Endodermal cell (in vitro differentiated cells): ENCODE measurements at regions not wholly inside any gene's neighbourhood (a gene's known extent, or its start where the extent isn't known, plus 50 kb on each side); places are given as distances from the start of the nearest gene placed in this dataset.

Source experiments
- DNase-seq: peaks from one replicate; pipeline ENCODE4 v3.0.0-alpha.2; 2017
- H3K27ac ChIP-seq: 2 replicates; pipeline ENCODE4 v1.5.1; 2013; ENCODE audit warnings: mild to moderate bottlenecking, low read depth, low read length, moderate library complexity
- H3K27me3 ChIP-seq: 2 replicates; pipeline ENCODE4 v1.6.1; 2013; ENCODE audit warnings: mild to moderate bottlenecking, low read length, moderate library complexity; ENCODE audit not compliant: insufficient read depth, control insufficient read depth, poor library complexity, severe bottlenecking
- H3K36me3 ChIP-seq: 2 replicates; pipeline ENCODE4 v1.7.0; 2013; ENCODE audit warnings: mild to moderate bottlenecking, low read length, moderate library complexity; ENCODE audit not compliant: control insufficient read depth, insufficient read depth
- H3K4me1 ChIP-seq: one replicate; pipeline ENCODE4 v1.7.0; 2013; ENCODE audit warnings: low read length; ENCODE audit not compliant: control insufficient read depth, insufficient read depth
- H3K4me3 ChIP-seq: 2 replicates; pipeline ENCODE4 v1.5.1; 2013; ENCODE audit warnings: mild to moderate bottlenecking, low read length, moderate library complexity
- H3K9ac ChIP-seq: 2 replicates; pipeline ENCODE4 v1.6.1; 2013; ENCODE audit warnings: mild to moderate bottlenecking, low read length, moderate library complexity; ENCODE audit not compliant: poor library complexity, severe bottlenecking; ENCODE audit errors: extremely low read depth
- H3K9me3 ChIP-seq: 2 replicates; pipeline ENCODE4 v1.6.1; 2013; ENCODE audit warnings: mild to moderate bottlenecking, low read length, moderate library complexity; ENCODE audit not compliant: control insufficient read depth
- H3K27ac Mint-ChIP-seq: 2 replicates; pipeline ENCODE4 v1.8.0; 2020; ENCODE audit warnings: mixed read lengths
- H3K27me3 Mint-ChIP-seq: 2 replicates; pipeline ENCODE4 v1.8.0; 2021; ENCODE audit warnings: mild to moderate bottlenecking, mixed read lengths; ENCODE audit not compliant: insufficient read depth
- H3K36me3 Mint-ChIP-seq: 2 replicates; pipeline ENCODE4 v1.8.0; 2020; ENCODE audit warnings: low read depth, mixed read lengths
- H3K4me1 Mint-ChIP-seq: 2 replicates; pipeline ENCODE4 v1.8.0; 2020; ENCODE audit warnings: mixed read lengths
- H3K4me3 Mint-ChIP-seq: 2 replicates; pipeline ENCODE4 v1.8.0; 2020; ENCODE audit warnings: mild to moderate bottlenecking, moderate library complexity, mixed read lengths
- H3K9me3 Mint-ChIP-seq: 2 replicates; pipeline ENCODE4 v1.8.0; 2020; ENCODE audit warnings: mild to moderate bottlenecking, mixed read lengths
- WGBS, 2 experiments: methylation state at CpG; one replicate each; pipeline versions ENCODE4 v1.1.5 to v1.1.7; 2013; ENCODE audit warnings: missing lambda C conversion rate in 2 of 2, mixed read lengths in 1 of 2; ENCODE audit not compliant: insufficient coverage in 1 of 2, insufficient read length in 1 of 2; 5-methylcytosine and 5-hydroxymethylcytosine counted together
- TF ChIP-seq, protein P1 (sequence below): fragments of 200-600 bp; sonication (generic); conservative IDR thresholded peaks from 2 replicates; pipeline ENCODE4 v1.5.0; 2021; ENCODE audit warnings: antibody characterized with exemption, mild to moderate bottlenecking

DNA sequence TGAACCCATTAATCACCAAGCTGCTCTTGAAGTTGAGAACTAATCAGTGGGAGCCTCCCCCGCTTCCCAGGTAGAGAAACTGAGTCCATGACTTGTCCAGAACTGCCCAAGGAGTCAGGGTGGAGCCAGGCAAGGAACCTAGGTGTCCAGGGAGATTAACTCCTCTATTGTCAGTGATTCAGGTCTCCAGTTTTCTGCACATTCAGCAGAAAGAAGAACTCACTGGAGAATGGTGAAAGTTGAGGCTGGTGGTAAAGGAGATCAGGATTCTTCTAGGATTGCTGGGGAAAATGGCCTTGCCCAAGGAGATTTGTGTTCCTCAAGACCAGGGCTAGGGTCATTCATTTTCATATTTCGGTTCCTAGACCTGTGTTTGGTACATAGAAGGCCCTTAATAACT, 87.2 kb upstream of the CISTR start:
- peaks cover 51% of the 10 kb centered on the region for H3K27me3 Mint-ChIP-seq

DNA sequence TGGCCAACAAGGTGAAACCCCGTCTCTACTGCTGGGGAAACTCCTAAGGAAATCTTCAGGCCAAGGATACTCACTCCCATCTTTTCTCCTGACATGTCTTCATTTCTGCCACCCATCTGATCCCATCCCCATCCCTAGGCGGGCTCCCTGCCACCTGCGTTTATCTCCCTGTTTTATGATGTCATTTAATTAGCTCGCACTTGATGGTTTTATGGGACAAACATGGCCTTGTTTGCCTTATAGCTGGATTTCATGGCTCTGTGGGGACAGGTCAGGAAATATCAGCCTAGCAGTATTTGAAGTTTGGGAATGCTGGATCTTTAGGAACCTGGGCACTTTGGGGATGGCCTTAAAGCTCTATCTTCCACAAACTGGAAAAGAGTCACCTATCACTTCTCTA, 88.5 kb upstream of the CISTR start:
- Mint-ChIP-seq H3K27ac (no peak overlapping the region), H3K9me3 (no peaks in the 10 kb centered on the region), H3K36me3 (no peaks in the 10 kb centered on the region), H3K4me3 (no peak overlapping the region), H3K27me3 (peaks cover 51% of the 10 kb centered on the region), H3K4me1 (no peaks in the 10 kb centered on the region)
- Histone ChIP-seq H3K4me3 (no peak overlapping the region), H3K27me3 (peaks cover 96% of the 10 kb centered on the region), H3K9me3 (no peaks in the 10 kb centered on the region), H3K9ac (no peak overlapping the region), H3K4me1 (no peaks in the 10 kb centered on the region), H3K36me3 (no peaks in the 10 kb centered on the region), H3K27ac (no peak overlapping the region)
- TF ChIP-seq, protein P1, sequence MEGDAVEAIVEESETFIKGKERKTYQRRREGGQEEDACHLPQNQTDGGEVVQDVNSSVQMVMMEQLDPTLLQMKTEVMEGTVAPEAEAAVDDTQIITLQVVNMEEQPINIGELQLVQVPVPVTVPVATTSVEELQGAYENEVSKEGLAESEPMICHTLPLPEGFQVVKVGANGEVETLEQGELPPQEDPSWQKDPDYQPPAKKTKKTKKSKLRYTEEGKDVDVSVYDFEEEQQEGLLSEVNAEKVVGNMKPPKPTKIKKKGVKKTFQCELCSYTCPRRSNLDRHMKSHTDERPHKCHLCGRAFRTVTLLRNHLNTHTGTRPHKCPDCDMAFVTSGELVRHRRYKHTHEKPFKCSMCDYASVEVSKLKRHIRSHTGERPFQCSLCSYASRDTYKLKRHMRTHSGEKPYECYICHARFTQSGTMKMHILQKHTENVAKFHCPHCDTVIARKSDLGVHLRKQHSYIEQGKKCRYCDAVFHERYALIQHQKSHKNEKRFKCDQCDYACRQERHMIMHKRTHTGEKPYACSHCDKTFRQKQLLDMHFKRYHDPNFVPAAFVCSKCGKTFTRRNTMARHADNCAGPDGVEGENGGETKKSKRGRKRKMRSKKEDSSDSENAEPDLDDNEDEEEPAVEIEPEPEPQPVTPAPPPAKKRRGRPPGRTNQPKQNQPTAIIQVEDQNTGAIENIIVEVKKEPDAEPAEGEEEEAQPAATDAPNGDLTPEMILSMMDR: no peak
- no peak for DNase-seq
- 92 to 100% methylated on average over 1 to 4 of the region's 4 CpGs for WGBS, 2 experiments

More for the DNA sequence above, 87.2 kb upstream of the CISTR start:
- Histone ChIP-seq H3K27me3 (peaks cover 96% of the 10 kb centered on the region), H3K36me3 (no peaks in the 10 kb centered on the region), H3K4me1 (no peaks in the 10 kb centered on the region), H3K27ac (no peak overlapping the region), H3K4me3 (no peak overlapping the region), H3K9ac (no peak overlapping the region), H3K9me3 (no peaks in the 10 kb centered on the region)
- TF ChIP-seq, protein P1: no peak
- H3K36me3 Mint-ChIP-seq: no peaks in the 10 kb centered on the region
- H3K4me3 Mint-ChIP-seq: no peak overlapping the region
- no peak for DNase-seq
- no peaks in the 10 kb centered on the region for H3K9me3 Mint-ChIP-seq
- no peaks in the 10 kb centered on the region for H3K4me1 Mint-ChIP-seq
- WGBS, 2 experiments: 75 to 80% methylated on average over 1 to 2 of the region's 2 CpGs
- no peak overlapping the region for H3K27ac Mint-ChIP-seq

DNA sequence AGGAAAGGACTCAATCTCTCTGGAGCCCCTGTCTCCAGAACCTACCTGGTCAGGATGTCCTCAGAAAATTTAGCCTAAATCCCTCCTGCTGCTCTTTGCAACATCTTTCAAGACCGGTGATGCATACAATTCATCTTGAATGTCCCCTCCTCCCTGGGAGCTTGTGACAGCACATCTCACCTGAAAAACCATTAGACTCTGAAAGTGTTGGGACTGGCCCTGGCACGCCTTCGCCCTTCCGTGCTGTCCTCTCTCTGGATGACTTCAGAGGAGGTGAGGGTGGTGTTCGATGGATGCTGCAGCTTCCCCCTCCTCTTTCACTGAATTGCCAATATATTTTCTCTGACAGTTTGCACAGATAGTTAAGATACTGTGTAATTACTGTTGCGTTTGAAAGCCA, 90.9 kb upstream of the CISTR start:
- no peaks in the 10 kb centered on the region for H3K9me3 Mint-ChIP-seq
- no peaks in the 10 kb centered on the region for H3K4me1 Mint-ChIP-seq
- no peaks in the 10 kb centered on the region for H3K36me3 Mint-ChIP-seq
- WGBS, 2 experiments: 92 to 97% methylated on average over 5 of the region's 6 CpGs
- DNase-seq: no peak
- TF ChIP-seq, protein P1: no peak
- peaks cover 47% of the 10 kb centered on the region for H3K27me3 Mint-ChIP-seq
- Histone ChIP-seq H3K27ac (no peak overlapping the region), H3K9ac (no peak overlapping the region), H3K27me3 (peaks cover 91% of the 10 kb centered on the region), H3K4me1 (no peaks in the 10 kb centered on the region), H3K4me3 (no peak overlapping the region), H3K9me3 (no peaks in the 10 kb centered on the region), H3K36me3 (no peaks in the 10 kb centered on the region)
- no peak overlapping the region for H3K27ac Mint-ChIP-seq
- H3K4me3 Mint-ChIP-seq: no peak overlapping the region
